GM18511 (cell line): ENCODE measurements at regions not wholly inside any gene's neighbourhood (a gene's known extent, or its start where the extent isn't known, plus 50 kb on each side); places are given as distances from the start of the nearest gene placed in this dataset.

Source experiments
- ATAC-seq: cut with Tn5 transposase; IDR thresholded peaks from one replicate; pipeline ENCODE4 v1.9.1; 2021; ENCODE audit warnings: mild to moderate bottlenecking, moderate library complexity; ENCODE audit not compliant: unreplicated experiment

DNA sequence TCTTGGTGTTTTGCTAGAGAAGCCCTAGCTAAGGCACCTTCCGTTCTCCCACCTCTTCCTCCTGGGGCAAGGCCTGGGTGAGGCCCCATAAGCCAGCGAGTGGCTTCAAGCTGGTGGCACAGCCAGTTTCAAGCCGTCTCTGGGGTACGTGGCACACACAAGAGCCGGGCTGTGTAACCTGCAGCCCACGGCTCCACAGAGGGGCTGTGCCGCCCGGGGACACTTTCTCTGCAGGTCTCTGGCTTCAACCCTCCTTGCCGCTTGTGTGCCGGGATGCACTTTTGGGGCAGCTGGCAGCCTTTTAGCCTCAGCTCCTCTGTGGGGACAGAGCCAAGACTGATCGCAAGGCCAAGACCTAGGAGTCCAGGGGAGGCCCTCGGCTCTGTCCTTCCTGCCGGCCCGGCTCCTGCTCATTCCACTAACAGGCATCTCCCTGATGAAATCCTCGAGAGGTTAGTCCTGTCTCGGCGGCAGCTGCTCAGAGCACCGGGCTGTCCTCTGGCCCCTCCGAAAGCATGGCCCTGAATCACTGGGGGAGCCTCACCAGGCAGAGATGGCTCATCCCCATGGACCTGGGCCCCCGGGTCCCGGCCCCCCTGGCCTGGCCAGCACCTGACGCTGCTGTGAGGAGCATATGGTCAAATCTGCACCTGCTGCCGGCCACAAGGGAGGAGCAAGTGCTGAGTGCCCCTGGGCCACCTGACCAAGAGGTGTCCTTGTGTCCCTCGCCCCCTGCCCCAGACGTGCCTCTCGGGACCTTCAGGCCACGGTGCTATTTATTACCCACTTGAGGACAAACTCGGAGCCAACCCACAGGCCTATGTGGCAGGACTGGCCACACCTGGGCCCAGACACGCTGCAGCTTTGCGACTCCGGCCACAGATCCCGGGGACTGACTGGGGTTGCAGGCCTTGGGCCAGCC, 98.5 kb downstream of the METRNL start:
- no peak for ATAC-seq

DNA sequence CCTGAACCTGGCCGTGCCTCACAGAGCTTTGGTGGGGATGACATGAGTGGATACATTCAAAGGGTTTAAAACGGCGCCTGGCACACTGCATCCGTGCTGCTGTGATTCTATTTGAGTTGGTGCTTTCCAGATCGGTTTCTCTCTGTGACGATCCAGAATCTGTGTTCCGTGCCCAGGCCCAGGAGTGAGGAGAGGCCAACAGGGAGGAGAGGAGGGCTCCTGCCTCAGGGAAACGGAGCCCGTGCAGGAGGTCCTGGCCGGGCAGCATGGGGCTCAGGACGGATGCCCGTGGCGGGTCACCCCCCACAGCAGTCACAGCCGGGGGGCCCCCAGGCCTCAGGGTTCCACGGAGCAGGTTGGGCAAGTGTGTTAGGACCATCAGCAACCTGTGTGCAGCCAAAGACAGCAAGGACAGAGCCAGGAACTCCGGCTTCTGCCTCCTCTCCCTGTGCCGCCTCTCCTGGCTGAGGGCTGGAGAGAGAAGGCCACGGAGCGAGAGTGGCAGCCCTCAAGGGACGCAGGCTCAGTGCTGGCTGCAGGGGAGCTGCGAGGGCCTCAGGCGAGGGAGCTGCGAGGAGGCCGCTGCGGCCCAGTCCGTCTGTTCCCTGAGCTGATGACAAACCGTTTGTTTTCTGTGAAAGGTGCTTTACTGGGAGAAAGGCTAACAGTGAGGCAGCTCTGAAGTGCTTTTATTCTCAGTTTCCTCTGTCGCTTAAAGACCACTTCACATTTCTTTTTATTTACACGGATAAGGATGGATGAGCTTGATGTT, 99.3 kb downstream of the METRNL start:
- ATAC-seq, result no peak

DNA sequence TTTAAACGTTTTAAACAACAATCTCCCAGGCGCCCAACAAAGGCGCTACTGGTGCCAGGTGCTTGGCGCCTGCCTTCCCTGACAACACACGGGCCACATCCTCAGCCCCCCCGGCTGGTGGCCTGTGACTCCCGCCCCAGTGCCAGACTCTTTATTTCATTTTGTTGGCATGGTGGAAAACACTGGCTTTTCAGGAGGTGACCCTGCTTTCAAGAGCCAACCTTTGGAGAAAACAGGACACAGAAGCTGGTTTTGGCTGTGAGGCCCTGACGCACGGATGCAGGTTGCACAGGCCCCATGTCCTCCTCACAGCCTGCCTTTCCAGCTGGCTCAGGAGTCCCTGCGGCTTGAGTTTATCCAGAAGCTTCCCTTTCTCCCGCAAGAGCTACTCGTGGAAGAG, 100.0 kb downstream of the METRNL start:
- ATAC-seq, result no peak

DNA sequence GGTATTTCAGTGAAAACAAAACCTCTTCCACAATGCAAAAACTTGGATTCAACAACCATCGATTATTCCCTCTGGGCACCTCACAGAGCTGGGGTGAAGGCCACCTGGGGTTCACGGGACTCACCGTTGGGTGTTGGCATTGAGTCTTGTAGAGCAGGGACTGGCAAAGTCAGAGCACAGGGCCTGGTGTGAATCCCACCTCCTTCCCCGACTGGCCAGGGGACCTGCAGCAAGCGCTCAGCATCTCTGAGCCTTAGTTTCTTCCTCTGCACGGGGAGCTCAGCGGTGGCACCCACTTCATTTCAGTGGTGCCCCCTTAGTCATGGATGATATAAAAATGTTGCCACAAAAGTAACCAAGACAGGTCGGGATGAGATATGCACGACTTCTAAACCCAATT, 100.4 kb downstream of the METRNL start:
- no peak for ATAC-seq

DNA sequence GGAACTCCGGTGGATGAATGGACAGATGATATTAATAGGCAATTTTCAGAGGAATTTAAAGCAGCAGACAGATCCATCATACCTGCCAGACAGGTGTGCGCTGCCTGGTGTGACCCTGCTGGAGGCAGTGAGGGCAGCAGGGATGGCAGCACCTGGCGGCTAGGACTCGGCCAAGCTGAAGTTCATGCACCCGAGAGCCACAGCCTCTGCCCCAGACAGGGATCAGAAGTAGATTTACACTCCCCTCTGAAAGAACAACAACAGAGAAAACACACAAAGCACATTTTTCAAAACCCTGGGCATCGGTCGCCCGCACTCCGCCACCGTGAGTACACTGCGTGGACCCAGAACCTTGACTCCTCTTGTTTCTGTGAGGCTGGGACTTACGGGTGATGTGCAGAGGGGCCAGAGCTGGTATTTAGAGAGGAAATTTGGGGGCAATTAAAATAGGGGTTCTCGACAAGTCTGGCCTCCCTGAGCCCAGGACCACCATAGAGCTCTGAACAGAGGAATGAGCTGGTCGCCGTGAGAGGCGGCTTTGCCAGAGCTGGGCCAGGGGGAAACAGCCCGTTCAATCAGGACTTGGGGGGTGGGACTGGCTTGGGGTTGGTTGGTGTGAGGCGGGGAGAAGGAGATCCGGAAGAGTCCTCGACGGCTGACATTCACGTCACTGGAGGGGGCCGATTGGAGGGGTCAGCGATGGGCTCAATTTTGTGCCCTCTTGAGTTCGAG, 101.0 kb downstream of the METRNL start:
- no peak for ATAC-seq

DNA sequence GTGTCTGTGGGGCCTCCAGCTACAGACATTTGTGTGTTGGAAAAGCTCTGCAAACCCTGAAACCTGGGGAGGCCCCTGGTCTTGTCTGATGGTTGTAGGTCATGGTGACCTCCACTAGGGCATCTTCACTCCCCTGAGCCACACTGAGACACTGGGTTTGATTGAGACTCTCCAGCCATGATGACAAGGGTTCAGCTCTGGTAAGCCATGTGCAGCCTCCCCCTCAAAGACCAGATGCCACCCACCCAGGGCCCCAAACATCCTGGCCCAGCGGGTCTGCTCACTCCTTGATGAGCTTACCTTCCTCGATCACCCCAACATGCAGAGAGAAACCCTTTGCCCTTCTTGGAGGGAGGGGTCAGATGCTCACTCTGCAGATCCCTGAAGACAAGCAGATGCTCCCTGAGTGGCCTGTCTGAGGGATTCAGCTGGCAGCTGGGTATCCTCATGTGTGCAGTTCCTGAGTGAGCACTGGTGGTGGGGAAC, 101.6 kb downstream of the METRNL start:
- ATAC-seq, result no peak

DNA sequence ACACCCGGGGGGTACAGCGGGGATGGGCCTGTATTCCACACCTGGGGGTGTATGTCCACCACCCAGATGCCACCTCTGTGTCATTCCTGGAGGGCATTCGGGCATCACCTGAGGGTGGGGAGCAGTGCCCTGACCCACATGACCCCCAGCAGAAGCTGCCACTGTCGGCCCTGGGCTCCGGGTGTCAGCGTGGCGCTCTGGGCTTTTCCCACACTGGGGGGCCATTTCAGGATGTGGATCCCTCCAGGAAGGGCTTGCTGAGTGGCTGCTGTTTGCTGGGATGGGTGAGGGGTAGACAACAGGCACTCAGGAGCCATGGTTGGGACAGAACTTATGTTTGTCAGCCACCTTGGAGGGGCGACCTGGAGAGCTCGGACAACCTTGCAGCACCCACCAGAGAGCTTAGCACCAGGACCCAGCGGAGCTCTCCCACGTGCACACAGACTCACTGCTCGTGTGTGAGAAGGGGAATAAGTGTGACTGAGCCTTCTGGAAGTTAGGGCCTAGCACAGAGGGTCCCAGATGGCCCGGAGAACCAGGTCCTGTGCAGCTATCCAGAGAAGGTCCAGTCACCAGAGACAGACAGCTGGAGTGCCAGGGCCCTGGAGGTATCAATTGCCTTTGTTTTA, 102.7 kb downstream of the METRNL start:
- ATAC-seq, result no peak

DNA sequence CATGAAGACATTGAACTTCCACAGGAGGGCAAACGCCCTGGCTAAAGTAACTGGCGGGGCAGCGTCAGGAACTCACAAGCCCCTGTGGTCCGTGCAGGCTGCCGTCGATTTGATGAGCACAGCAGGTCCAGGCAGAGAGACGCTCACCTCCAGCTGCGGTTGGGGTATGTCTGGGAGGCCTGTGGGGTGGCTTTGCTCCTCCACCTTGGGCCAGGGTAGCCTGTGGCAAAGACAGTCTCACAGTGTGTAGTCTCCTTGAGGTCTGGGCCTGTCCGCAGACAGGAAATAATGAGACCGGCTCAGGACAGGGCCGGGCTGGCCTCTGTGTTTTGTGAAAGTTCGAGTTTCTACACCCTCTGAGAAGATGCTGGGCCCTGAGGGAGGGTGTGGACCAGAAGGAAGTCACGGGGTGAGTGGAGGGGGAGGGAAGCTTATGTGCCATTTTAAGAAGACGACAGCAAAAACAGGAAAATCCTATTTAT, 103.3 kb downstream of the METRNL start:
- no peak for ATAC-seq

DNA sequence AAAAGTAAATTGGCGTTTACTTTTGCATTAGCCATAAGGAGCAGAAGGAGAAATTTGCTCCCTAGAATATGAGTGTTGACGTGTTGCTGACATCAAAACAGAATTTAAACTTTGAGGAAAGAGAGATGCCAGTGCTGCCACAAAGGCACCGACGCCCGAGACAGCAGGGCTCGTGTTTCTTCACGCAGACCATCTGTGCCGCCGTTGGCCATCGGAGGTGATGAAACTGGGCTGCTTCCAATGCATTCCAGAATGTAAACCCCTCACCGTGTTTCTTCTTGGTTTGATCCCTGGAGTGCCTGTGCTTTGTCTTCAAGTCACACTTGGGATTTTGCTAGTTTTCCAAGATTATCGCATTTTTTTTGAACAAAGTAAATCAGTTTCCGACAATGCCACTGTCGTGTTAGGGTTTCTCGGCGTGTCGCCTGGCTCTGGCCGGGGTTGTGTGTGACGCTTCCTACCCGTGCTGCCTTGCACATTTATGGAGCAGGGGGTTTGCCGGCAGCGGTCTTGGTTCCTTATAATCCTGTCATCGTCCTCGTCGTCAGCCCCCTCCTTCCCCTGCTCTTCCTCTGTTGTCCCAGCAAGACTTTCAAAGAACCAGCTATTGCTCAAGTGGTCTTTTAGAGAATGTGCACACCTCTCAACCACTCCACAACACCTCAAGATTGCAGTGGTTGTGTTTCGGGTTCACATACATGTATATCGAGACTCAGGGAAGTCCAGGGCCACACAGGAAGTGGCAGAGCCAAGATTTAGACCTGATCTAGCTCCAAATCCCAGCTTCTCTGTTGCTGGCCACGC, 103.9 kb downstream of the METRNL start:
- ATAC-seq, result no peak

DNA sequence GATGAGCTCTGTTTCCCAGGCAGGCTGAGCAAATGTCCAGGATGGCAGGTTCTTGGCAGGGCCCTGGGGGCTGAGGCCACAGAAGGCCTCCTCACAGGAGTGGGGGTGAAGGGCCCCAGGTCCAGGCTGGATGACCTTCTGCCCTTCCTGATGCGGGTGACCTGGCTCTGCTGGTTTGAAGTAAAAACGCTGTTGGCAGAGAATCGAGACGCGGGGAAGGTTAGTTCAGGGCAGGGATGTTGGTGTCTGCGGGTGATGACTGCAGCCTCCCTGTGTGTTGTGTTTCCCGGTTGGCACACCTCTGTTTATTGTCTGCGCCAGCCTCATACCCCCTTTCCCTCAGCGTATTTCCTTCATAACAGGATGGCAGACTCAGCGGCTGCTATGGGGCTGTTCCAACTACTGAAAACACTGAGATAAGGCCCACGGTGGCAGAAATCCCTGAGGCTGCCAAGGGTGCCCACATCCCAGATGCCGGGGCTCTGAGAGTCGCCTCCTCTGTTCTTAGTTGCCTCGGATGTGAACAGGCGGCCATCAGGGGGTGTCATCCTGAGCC, 104.6 kb downstream of the METRNL start:
- no peak for ATAC-seq

DNA sequence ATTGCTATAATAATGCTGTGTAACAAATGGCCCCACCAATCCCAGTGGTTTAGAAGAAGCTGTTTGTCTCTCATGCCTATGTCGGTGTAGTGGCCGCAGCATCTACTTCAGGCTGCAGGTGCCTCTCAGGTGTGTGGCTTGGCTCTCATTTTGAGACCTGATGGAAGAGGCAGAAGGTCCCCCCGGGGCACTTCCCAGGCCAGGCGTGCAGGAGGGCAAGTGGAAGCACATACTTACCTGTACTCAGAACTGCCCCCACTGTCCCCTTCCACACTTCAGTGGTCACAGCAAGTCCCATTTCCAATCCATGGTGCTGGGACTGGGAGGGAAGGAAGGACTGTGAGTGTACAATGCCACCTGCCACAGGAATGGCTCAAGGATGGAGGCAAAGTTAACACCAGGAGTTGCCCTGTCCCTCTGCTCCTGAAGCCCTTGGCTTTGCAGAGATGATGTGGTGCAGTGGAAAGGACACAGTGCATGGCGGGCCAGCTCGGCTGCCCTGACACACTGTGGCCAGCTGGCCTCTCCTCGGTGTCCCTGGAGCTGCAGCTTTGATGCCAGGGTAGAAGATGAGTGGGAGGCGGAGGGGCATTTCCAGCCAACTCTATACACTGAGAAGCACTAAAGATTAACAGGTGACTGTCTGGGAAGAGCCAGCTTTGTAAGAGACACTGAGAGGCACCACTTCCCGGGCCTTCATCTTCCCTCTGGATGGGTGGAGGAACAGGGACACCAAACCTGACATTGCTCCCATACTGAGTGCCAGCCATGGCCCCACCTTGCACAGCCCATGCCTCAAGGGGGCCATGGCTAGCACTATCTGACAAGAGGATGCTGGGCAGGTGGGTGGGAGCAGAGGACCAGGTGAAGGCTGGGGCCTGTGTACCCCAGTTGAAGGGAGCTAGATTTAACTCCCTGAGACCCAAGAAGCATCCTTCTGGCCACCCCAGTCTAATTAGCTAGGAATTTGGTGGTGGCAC, 105.9 kb downstream of the METRNL start:
- ATAC-seq, result no peak

DNA sequence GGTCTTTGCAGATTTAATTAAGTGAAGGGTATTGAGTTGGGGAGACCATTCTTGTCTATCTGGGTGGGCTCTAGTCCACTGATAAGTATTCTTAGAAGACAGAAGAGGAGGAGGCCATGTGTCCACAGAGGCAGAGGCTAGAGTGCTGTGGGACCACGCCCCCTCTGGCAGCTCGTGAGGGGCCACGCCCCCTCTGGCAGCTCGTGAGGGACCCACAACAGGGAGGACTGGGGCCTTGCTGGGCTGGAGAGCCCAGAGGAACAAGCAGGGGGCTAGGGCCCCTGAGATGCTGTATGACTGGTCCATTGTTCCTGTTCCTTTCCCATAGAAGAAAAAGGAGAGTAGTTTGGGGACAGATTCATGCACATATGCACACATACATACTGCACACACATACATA, 106.8 kb downstream of the METRNL start:
- no peak for ATAC-seq

DNA sequence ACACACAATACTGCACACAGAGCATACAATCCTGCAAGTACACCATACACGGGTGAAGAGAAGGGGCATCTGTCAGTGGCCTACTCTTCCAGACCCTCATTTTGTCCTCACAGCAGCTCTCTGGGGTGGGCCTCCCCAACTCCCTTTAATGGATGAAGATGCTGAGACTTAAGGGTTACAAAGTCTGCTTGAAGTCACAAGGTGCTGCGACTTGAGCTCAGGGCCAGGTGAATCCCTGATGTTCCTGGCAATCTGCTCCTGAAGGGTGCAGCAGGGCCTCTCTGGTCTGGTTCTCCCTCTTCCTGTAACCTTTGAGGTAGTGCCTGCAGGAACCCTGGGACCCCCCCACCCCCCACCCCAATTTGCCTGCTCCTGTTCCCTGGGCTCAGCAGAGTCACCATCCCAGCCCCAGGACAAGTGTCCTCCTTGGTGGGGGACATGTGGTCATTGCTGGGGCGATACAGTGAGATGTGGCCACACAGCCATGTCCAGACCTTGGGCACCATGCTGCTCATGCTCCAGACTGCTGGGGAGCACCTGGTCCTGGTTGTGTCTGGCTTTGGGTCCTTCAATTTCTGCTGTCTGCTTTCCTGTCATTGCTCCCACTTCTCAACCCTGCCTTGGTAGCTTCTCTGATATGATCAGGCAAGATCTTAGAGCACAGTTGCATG, 107.5 kb downstream of the METRNL start:
- no peak for ATAC-seq

DNA sequence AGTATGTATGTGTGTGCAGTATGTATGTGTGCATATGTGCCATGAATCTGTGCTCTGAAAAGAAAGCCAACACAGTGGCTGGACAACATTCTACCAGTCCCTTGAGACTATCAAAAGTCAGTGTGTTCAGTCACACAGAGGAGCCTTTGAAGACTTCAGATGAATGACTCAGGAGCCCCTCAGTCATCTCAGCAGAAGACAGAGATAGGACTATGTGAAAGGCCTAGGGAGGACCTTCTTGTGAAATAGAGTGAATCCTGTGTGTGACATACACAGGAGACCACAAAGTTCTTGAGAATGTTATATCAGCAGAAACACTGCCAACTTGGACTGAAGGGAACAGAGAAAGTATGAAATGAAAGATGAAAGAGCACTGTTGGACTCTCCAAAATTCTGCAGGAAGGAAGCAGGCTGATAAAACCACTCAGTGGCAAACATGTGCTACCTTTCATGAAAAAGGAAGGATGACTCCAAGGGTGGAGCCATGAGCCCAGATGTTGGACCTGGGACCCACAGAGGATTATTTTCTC, 108.4 kb downstream of the METRNL start:
- ATAC-seq, result no peak

DNA sequence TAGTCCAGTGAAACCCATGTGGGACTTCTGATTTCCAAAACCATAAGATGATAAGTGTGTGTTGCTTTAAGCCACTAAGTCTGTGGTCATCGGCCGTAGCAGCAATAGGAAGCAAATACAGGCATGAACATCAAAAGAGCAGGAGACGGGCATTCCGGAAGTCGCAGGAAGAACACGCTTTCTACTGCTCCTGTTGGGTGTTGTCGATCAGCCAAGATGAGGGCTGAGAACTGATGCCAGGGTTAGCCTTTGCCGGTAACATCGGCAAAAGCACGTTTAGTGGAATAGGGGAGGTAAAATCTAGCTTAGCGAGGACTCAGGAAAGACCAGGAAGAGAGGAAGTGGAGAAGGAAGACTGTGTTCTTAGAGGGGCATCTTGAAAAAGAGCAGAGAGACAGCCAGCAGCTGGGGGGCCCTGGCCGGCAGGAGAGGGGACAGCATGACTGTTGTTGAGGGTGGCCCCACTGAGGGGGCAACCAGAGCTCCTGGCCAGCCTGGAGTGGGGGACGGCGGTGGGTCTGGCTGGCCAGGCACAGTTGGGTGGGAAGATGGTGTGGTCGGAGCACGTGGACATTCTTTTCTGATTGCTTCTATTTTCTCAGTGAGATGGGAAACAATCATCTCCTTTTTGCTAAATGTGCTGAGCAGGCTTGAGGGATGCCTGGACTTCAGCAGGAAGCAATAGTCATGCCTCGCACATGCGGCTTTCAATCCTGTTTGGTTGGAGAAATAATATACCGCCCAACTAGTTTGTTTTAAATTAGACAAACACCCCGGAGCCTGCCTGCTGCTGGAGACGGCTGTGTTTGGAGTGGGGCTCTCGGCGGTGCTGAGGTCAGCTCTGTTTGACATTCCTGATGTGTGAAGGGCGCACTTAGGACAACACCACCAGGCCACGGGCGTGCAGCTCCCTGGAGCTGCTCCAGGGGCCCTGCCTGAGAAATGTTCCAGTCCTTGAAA, 109.9 kb downstream of the METRNL start:
- no peak for ATAC-seq

DNA sequence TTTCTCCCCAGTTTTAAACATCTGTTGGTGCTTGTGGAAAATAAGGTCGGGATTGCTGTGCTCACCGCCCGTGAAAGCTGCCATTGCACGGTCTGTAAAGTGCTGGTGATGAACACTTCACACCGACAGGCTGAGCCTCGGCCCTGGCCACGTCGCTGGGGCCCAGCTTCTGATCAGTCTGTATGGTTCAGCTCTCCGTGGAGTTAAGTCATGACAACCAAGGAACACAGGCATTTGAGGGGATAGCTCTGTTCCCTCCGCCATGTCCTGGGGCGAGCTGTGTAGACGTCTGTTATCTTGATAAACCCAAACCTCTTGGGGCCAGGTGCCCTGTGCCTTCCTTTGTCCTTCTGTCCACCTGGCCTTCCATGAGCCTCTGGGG, 110.6 kb downstream of the METRNL start:
- ATAC-seq, result no peak
